Activated CD8-positive, alpha-beta T cell treated with anti-CD3 and anti-CD28 coated beads for 36 hours (primary cell): ENCODE measurements at regions not wholly inside any gene's neighbourhood (a gene's known extent, or its start where the extent isn't known, plus 50 kb on each side); places are given as distances from the start of the nearest gene placed in this dataset.

Experiments
- ATAC-seq: fragments of 200-7000 bp; cut with Tn5 transposase; one replicate; pipeline ENCODE4 v1.10.0; 2021; ENCODE audit warnings: mild to moderate bottlenecking, moderate library complexity
- CTCF ChIA-PET: fragments of 350-600 bp; sonication (Branson Sonifier 250); formaldehyde crosslinking; loops from one replicate; lab custom pipeline; 2021; ENCODE audit warnings: antibody characterized with exemption; lab: Charles Lee
- POLR2A ChIA-PET: fragments of 350-600 bp; sonication (Branson Sonifier 250); formaldehyde crosslinking; loops from one replicate; lab custom pipeline; 2021; ENCODE audit warnings: antibody characterized with exemption; lab: Charles Lee
- DNase-seq: peaks from one replicate; pipeline ENCODE4 v3.0.0-alpha.2; 2020
- H3K27ac Mint-ChIP-seq: one replicate; pipeline ENCODE4 v1.8.0; 2021; ENCODE audit warnings: mild to moderate bottlenecking, mixed read lengths
- H3K27me3 Mint-ChIP-seq: one replicate; pipeline ENCODE4 v1.8.0; 2021; ENCODE audit warnings: mixed read lengths
- H3K36me3 Mint-ChIP-seq: one replicate; pipeline ENCODE4 v1.8.0; 2021; ENCODE audit warnings: low read depth, mixed read lengths
- H3K4me1 Mint-ChIP-seq: one replicate; pipeline ENCODE4 v1.8.0; 2021; ENCODE audit warnings: low read depth, mixed read lengths
- H3K4me3 Mint-ChIP-seq: one replicate; pipeline ENCODE4 v1.8.0; 2021; ENCODE audit warnings: mild to moderate bottlenecking, moderate library complexity, mixed read lengths
- H3K9me3 Mint-ChIP-seq: one replicate; pipeline ENCODE4 v1.8.0; 2021; ENCODE audit warnings: mixed read lengths
- CTCF ChIP-seq: fragments of 200-600 bp; IDR thresholded peaks from one replicate; pipeline ENCODE4 v1.8.0; 2022; ENCODE audit warnings: antibody characterized with exemption, mild to moderate bottlenecking
- intact Hi-C: fragments of 100-400 bp; cut with micrococcal nuclease; formaldehyde crosslinking; loops from one replicate; pipeline ENCODE4 v1.10.0; 2022

GRCh38 chr18:72013427-72013850 lies 530.7 kb downstream of the CBLN2 start:
- intact Hi-C loops, result no loop called here
- DNase-seq, result no peak
- TF ChIP-seq CTCF, result no peak
- ATAC-seq, result no peak
- POLR2A ChIA-PET, result no interaction called here
- CTCF ChIA-PET, result no interaction called here
- Mint-ChIP-seq H3K4me1 (no peaks in the 10 kb centered on the region), H3K27ac (no peak overlapping the region), H3K27me3 (no peaks in the 10 kb centered on the region), H3K4me3 (no peak overlapping the region), H3K9me3 (peaks cover 3% of the 10 kb centered on the region), H3K36me3 (no peaks in the 10 kb centered on the region)

GRCh38 chr18:71998547-71999097 lies 545.5 kb downstream of the CBLN2 start:
- no peak overlapping the region for H3K4me3 Mint-ChIP-seq
- intact Hi-C loops, result no loop called here
- H3K36me3 Mint-ChIP-seq, result no peaks in the 10 kb centered on the region
- no peak for TF ChIP-seq CTCF
- no peak overlapping the region for H3K27ac Mint-ChIP-seq
- POLR2A ChIA-PET, result no interaction called here
- CTCF ChIA-PET, result no interaction called here
- H3K9me3 Mint-ChIP-seq, result peaks cover 5% of the 10 kb centered on the region
- ATAC-seq (no peak), DNase-seq (no peak)
- H3K4me1 Mint-ChIP-seq, result no peaks in the 10 kb centered on the region
- H3K27me3 Mint-ChIP-seq, result no peaks in the 10 kb centered on the region

GRCh38 chr18:71995904-71996465 lies 548.2 kb downstream of the CBLN2 start:
- Mint-ChIP-seq H3K36me3 (no peaks in the 10 kb centered on the region), H3K4me1 (no peaks in the 10 kb centered on the region), H3K27me3 (no peaks in the 10 kb centered on the region), H3K4me3 (no peak overlapping the region), H3K27ac (no peak overlapping the region), H3K9me3 (peaks cover 5% of the 10 kb centered on the region)
- POLR2A ChIA-PET, result no interaction called here
- CTCF ChIA-PET, result no interaction called here
- intact Hi-C loops, result no loop called here
- no peak for DNase-seq
- no peak for ATAC-seq
- no peak for TF ChIP-seq CTCF

GRCh38 chr18:71994273-71994672 lies 549.9 kb downstream of the CBLN2 start:
- POLR2A ChIA-PET, result no interaction called here
- H3K27ac Mint-ChIP-seq, result no peak overlapping the region
- H3K36me3 Mint-ChIP-seq, result no peaks in the 10 kb centered on the region
- peaks cover 3% of the 10 kb centered on the region for H3K9me3 Mint-ChIP-seq
- DNase-seq, result no peak
- CTCF ChIA-PET, result no interaction called here
- H3K4me3 Mint-ChIP-seq, result no peak overlapping the region
- no peaks in the 10 kb centered on the region for H3K27me3 Mint-ChIP-seq
- TF ChIP-seq CTCF, result no peak
- intact Hi-C loops, result no loop called here
- no peak for ATAC-seq
- no peaks in the 10 kb centered on the region for H3K4me1 Mint-ChIP-seq

GRCh38 chr18:71989616-71990015 lies 554.5 kb downstream of the CBLN2 start:
- H3K4me3 Mint-ChIP-seq, result no peak overlapping the region
- ChIA-PET CTCF (no interaction called here), POLR2A (no interaction called here)
- no peak for ATAC-seq
- H3K9me3 Mint-ChIP-seq, result peaks cover 10% of the 10 kb centered on the region
- no peaks in the 10 kb centered on the region for H3K27me3 Mint-ChIP-seq
- no peaks in the 10 kb centered on the region for H3K4me1 Mint-ChIP-seq
- H3K27ac Mint-ChIP-seq, result no peak overlapping the region
- H3K36me3 Mint-ChIP-seq, result no peaks in the 10 kb centered on the region
- no peak for TF ChIP-seq CTCF
- no peak for DNase-seq
- intact Hi-C loops, result no loop called here
